ENCODE measurements at regions not wholly inside any gene's neighbourhood (a gene's known extent, or its start where the extent isn't known, plus 50 kb on each side); places are given as distances from the start of the nearest gene placed in this dataset.

DNA sequence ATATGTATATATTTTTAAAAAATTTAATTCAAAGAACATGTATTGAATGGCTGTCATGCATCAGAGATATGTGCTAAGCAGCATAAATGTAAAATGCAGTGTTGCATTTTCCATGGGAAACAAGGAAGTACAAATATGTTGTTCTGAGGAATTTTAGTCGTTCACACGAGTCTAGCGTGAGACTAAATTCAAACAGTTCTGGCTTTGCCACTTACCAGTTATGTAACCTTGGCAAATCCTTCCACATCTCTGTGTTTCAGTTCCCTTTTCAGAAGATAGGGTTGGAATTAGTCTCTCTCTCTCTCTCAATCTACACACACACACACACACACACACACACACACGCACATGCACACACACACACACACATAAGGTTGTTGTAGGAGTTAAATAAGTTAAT is 305.4 kb downstream of the UTRN start:
- TF ChIP-seq SUZ12 (IDR thresholded peaks at IDR 0.05; ENCODE audit: extremely low read depth, insufficient read depth, insufficient read length) = no peak
- TF ChIP-seq YY1 (IDR thresholded peaks at IDR 0.05; ENCODE audit: insufficient read depth, insufficient read length) = no peak

All from NT2/D1 (cell line).